Bronchial epithelial cell (primary cell): ENCODE measurements at regions not wholly inside any gene's neighbourhood (a gene's known extent, or its start where the extent isn't known, plus 50 kb on each side); places are given as distances from the start of the nearest gene placed in this dataset.
A peak's percentile ranks its signal among the peaks of the same experiment; 100 is the strongest.

ENCODE experiments used
- DNase-seq: peaks from one replicate; pipeline ENCODE4 v3.0.0-alpha.2; 2010; ENCODE audit warnings: low read depth
- FAIRE-seq: peaks from 2 replicates; lab custom pipeline; 2011; peaks lifted over from hg19 to GRCh38; lab: Jason Lieb, UNC
- H3K27me3 ChIP-seq: 2 replicates; pipeline ENCODE4 v1.5.1; 2011; ENCODE audit warnings: low read length; ENCODE audit not compliant: control insufficient read depth, insufficient read depth
- H3K36me3 ChIP-seq: 2 replicates; pipeline ENCODE4 v1.5.1; 2011; ENCODE audit warnings: low read length; ENCODE audit not compliant: control insufficient read depth, insufficient read depth
- H3K4me3 ChIP-seq: 2 replicates; pipeline ENCODE4 v1.5.1; 2011; ENCODE audit warnings: mild to moderate bottlenecking, low read depth, low read length, control low read depth
- TF ChIP-seq, protein P1 (sequence below): IDR thresholded peaks from 2 replicates; pipeline ENCODE4 v1.5.1; 2011; ENCODE audit warnings: mild to moderate bottlenecking, moderate library complexity, low read length, control low read depth, inconsistent platforms; ENCODE audit not compliant: insufficient read depth, severe bottlenecking

DNA sequence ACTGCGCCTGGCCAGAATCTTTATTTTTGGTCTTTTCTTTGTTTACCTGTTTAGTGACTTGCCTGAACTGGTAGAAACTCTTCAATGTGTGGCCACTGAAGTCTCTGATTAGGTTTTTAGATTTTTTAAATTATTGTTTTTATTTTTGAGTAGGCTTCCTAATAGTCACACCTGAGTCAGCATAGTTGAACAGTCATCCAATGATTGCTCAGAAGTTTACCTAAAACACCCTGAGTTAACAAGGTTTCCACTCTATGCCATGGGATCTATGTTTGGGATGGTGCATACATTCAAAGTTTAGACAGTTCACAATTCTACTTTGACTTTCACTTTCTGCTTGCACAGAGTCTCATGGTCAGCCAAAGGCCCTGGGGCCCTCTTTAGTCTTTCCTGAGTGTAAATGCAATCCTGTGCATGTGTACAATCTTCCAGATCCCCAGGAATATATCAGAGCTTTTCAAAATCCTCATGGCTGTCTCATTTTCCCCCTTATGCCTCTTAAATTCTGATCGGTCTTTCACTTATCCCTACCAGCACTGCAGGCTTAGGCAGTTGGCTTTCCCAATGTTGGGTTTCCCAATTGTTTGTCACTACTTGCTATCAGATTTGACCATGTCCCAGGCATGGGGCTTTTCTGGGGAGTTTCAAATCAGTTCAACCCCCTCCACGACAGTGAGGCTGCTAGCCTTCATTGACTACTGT is 114.4 kb upstream of the RAB3GAP2 start:
- DNase-seq (peak; percentile 63), FAIRE-seq (no peak)
- H3K4me3 ChIP-seq: no peak overlapping the region
- H3K36me3 ChIP-seq: no peaks in the 10 kb centered on the region
- TF ChIP-seq, protein P1, sequence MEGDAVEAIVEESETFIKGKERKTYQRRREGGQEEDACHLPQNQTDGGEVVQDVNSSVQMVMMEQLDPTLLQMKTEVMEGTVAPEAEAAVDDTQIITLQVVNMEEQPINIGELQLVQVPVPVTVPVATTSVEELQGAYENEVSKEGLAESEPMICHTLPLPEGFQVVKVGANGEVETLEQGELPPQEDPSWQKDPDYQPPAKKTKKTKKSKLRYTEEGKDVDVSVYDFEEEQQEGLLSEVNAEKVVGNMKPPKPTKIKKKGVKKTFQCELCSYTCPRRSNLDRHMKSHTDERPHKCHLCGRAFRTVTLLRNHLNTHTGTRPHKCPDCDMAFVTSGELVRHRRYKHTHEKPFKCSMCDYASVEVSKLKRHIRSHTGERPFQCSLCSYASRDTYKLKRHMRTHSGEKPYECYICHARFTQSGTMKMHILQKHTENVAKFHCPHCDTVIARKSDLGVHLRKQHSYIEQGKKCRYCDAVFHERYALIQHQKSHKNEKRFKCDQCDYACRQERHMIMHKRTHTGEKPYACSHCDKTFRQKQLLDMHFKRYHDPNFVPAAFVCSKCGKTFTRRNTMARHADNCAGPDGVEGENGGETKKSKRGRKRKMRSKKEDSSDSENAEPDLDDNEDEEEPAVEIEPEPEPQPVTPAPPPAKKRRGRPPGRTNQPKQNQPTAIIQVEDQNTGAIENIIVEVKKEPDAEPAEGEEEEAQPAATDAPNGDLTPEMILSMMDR: no peak
- H3K27me3 ChIP-seq: no peaks in the 10 kb centered on the region

DNA sequence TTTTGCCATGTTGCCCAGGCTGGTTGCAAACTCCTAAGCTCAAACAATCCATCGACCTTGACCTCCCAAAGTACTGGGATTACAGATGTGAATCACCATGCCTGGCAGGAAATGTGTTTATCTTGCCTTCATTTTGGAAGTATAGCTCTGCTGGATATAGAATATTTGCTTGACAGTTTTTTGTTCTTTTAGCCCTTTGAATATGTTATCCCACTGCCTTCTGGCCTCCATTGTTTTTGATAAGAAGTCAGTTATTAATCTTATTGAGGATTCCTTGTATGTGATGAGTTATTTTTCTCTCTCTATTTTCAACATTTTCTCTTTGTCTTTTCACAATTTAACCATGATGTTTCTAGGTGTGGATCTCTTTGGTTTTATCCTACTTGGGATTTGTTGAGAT is 112.9 kb upstream of the RAB3GAP2 start:
- no peak for FAIRE-seq
- Histone ChIP-seq H3K4me3 (no peak overlapping the region), H3K36me3 (no peaks in the 10 kb centered on the region), H3K27me3 (no peaks in the 10 kb centered on the region)
- no peak for DNase-seq
- TF ChIP-seq, protein P1: no peak

DNA sequence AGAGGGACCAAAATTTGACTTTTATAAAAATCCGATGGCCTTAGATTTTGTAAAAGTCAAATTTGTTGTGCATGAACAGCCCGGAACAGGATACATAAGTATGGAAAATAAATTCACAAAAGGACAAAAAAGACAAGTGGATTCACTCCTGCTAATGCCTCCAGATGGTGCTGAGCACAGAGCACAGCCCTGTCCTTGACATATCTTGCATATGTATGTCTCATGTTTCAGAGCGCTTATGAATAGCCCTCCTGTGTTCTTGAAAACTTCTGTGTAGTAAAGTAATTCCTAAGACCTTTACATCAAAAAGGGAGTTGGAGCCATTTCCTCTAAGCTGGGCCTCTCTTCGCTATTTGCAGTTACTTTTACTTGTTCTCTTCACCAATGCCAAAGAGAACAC is 110.7 kb upstream of the RAB3GAP2 start:
- TF ChIP-seq, protein P1: no peak
- no peak for FAIRE-seq
- H3K4me3 ChIP-seq: no peak overlapping the region
- no peaks in the 10 kb centered on the region for H3K36me3 ChIP-seq
- DNase-seq: no peak
- no peaks in the 10 kb centered on the region for H3K27me3 ChIP-seq

DNA sequence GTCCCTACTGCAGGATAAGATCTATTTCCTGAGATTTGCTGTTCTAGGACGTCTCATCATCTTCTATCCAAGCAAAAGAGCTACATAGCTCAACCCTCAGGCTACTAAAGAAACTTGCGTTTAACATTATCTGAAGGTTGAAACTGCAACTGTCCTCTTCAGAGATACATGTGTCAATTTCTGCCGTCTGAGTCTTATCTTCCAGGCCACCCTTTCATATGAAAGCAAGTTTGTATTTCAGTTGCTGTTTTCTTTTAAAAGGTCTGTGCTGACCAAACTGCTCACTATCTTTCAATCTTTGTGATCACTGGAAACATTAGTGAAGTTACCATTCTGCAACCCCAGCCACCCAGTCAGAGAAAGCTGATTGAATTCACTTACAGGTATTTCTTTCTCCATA is 108.6 kb upstream of the RAB3GAP2 start:
- H3K36me3 ChIP-seq: no peaks in the 10 kb centered on the region
- no peak for FAIRE-seq
- H3K4me3 ChIP-seq: no peak overlapping the region
- no peaks in the 10 kb centered on the region for H3K27me3 ChIP-seq
- DNase-seq: no peak
- TF ChIP-seq, protein P1: no peak

DNA sequence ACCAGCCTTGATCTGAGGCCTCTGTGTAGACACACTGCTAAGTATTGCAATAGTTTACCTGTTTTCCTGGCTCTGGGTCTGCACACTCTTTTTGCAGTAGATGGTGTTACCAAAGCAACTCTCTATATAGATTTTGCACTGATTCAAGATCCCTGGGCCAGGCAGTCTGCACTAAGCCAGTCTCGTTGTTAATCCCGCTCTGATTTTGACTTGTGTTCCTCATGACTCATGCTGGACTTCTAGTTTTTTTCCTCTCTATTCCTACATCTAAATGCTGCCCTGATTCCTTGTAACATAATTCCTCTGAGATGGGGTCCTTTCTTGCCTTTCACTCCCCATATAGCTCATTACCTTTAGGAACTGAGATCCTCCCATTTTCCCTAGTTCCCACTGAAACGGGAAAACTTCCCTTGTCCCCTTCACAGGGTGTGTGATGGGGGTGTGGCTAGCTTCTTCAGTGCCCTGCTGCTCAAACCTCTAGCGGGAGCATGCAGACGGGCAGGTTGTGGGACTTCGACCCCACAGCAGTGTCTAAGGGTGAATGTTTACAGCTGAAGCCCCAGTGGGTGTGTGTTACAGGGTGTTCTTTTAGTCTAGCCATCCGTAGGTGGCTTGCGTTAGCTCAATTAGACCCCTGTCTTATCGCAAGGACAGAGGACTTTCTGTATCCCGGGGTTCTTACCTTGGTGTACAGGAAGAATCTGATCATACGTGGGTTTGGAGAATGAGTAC is 106.5 kb upstream of the RAB3GAP2 start:
- no peak for FAIRE-seq

More for the DNA sequence above, 106.5 kb upstream of the RAB3GAP2 start:
- H3K27me3 ChIP-seq: no peaks in the 10 kb centered on the region
- TF ChIP-seq, protein P1: no peak
- H3K4me3 ChIP-seq: no peak overlapping the region
- no peaks in the 10 kb centered on the region for H3K36me3 ChIP-seq
- DNase-seq: no peak
